Sigmoid colon (tissue), 4 donors: ENCODE measurements at regions not wholly inside any gene's neighbourhood (a gene's known extent, or its start where the extent isn't known, plus 50 kb on each side); places are given as distances from the start of the nearest gene placed in this dataset.

Experiments
- EP300 ChIP-seq, 4 donors: sonication (generic); formaldehyde crosslinking; IDR thresholded peaks; one replicate each; pipeline ENCODE4 v1.6.1; 2017; ENCODE audit warnings: antibody characterized with exemption in 4 of 4
- POLR2A ChIP-seq, 2 donors: fragments of 450-650 bp; IDR thresholded peaks; one replicate each; pipeline ENCODE4 v1.6.1; 2016; ENCODE audit warnings: antibody characterized with exemption in 2 of 2, mild to moderate bottlenecking in 2 of 2, moderate library complexity in 2 of 2
- TF ChIP-seq, protein P1 (sequence below), 4 experiments: fragments of 450-650 bp in 3 of 4; fragments of 200-600 bp in 1 of 4; IDR thresholded peaks; one replicate each; pipeline ENCODE4 v1.5.1; 2016 to 2019; ENCODE audit warnings: antibody characterized with exemption in 4 of 4, mild to moderate bottlenecking in 3 of 4, moderate library complexity in 2 of 4

DNA sequence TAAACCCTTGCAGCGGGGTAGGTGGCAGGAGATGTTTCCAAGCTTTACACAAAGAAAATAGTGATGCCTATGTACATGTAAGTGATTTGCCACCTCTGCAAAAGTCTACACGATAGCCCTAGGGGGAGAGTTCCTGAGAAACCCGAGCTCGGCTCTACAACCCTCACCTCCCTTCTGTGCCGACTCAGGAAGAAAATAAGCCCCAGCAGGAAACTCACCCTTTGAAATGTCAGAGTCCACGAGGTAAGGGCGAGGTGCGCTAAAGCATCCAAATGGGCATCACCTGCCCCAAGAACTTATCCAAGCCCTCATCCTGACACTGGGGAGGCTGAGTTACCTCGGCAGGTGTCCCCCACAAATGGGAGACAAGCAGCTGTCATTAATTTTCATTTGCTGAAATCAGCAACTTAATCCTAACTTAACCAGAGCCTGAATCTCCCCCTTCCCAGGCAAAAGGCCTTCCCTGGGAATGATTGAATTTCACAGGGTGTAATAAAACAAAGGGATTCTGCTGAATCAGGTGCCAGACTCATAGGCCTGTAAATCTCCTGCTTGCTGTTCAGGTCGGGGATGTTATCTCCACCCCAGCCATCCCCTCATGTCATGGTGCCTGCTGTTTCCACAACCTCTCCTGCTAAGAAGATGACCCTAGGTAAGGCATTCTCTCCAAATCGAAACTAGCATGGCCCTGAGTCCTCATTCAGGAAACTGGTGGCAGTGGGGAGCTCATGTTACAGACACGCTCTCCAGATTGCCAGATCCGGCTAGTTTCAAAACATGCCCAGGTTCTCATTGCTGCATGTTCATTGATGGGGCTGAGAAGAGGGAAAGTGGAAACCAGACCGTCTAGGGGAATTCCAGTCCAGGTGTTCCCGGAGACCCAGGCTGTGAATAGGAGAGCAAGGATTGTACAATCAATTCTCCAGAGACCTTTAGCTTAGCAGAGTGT is 105.3 kb upstream of the KIRREL3 start:
- TF ChIP-seq, protein P1, sequence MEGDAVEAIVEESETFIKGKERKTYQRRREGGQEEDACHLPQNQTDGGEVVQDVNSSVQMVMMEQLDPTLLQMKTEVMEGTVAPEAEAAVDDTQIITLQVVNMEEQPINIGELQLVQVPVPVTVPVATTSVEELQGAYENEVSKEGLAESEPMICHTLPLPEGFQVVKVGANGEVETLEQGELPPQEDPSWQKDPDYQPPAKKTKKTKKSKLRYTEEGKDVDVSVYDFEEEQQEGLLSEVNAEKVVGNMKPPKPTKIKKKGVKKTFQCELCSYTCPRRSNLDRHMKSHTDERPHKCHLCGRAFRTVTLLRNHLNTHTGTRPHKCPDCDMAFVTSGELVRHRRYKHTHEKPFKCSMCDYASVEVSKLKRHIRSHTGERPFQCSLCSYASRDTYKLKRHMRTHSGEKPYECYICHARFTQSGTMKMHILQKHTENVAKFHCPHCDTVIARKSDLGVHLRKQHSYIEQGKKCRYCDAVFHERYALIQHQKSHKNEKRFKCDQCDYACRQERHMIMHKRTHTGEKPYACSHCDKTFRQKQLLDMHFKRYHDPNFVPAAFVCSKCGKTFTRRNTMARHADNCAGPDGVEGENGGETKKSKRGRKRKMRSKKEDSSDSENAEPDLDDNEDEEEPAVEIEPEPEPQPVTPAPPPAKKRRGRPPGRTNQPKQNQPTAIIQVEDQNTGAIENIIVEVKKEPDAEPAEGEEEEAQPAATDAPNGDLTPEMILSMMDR (IDR thresholded peaks at IDR 0.05), result no peak
- TF ChIP-seq POLR2A (IDR thresholded peaks at IDR 0.05) (no peak), EP300 (IDR thresholded peaks at IDR 0.05) (no peak)
